ENCODE measurements at regions not wholly inside any gene's neighbourhood (a gene's known extent, or its start where the extent isn't known, plus 50 kb on each side); places are given as distances from the start of the nearest gene placed in this dataset.

- no peak for DNase-seq (ENCODE audit: low read depth)
Observed at GRCh38 chr6:89028774-89029173, 51.8 kb upstream of the PNRC1 start.

- DNase-seq (ENCODE audit: low read depth), result no peak
Observed at GRCh38 chr6:89027756-89028155, 52.8 kb upstream of the PNRC1 start.

GRCh38 chr6:89026151-89026550 is 54.4 kb upstream of the PNRC1 start:
- no peak for DNase-seq (ENCODE audit: low read depth)

- no peak for DNase-seq (ENCODE audit: low read depth)
Observed at GRCh38 chr6:89025633-89026032, 54.9 kb upstream of the PNRC1 start.

GRCh38 chr6:89024456-89024855 is 56.1 kb upstream of the PNRC1 start:
- DNase-seq (ENCODE audit: low read depth), result no peak

GRCh38 chr6:89023591-89024441 is 56.7 kb upstream of the PNRC1 start:
- DNase-seq (ENCODE audit: low read depth), result peak; percentile 34

GRCh38 chr6:89022798-89023197 is 57.8 kb upstream of the PNRC1 start:
- peak; percentile 61 for DNase-seq (ENCODE audit: low read depth)

- DNase-seq (ENCODE audit: low read depth), result no peak
Observed at GRCh38 chr6:89021629-89022028, 58.2 kb upstream of the RNGTT start.

- DNase-seq (ENCODE audit: low read depth), result no peak
Observed at GRCh38 chr6:89015971-89016370, 52.6 kb upstream of the RNGTT start.

- no peak for DNase-seq (ENCODE audit: low read depth)
Observed at GRCh38 chr6:89013438-89013837, 50.0 kb upstream of the RNGTT start.
